NAMALWA (cell line): ENCODE measurements at regions not wholly inside any gene's neighbourhood (a gene's known extent, or its start where the extent isn't known, plus 50 kb on each side); places are given as distances from the start of the nearest gene placed in this dataset.

Experiments used
- DNase-seq: peaks from one replicate; pipeline ENCODE4 v3.0.0-alpha.2; 2015; ENCODE audit warnings: low spot score

GRCh38 chr3:110101361-110101760 is 764.0 kb upstream of the DPPA4 start:
- no peak for DNase-seq

DNA sequence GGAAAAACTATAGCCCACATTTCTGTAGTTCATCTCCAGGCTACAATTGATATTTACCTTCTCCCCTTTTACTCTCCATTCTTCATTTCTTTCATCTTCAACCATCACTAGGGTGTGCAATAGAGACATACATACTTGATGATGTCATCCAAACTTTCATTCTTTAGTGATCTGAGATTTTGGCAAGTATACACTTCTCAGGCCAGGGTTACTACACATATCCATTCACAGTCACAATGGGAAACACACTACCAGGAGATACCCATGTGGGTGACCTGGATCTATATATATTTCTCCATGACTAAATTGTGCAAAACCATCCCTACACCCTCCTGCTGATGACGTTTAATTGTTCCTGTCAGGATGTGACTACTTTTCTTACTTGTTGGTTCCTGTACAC is 769.5 kb upstream of the DPPA4 start:
- DNase-seq = no peak

- no peak for DNase-seq
Measured at GRCh38 chr3:110123946-110124345, 786.6 kb upstream of the DPPA4 start.

- no peak for DNase-seq
Measured at GRCh38 chr3:110126065-110126464, 788.7 kb upstream of the DPPA4 start.

DNA sequence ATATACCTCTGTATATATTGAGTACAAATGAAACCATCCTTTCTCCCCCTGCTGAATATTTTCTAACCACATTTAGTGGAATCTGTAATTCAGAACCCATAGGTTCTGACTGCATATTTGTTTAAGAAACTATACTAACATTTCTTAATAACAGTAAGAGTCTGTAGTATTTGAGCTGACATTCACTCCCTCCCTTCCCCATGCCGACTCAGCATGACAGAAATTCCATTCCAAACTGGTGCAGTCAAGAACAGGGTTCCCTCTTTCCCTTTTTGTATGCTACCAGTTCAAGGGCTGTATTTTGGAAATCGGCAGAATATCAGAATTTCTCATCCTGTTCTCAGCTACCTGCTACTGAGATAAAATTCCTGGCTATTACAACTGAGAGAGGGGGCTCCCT is 796.6 kb upstream of the DPPA4 start:
- DNase-seq = no peak

GRCh38 chr3:110139048-110139447 is 801.7 kb upstream of the DPPA4 start:
- no peak for DNase-seq

DNA sequence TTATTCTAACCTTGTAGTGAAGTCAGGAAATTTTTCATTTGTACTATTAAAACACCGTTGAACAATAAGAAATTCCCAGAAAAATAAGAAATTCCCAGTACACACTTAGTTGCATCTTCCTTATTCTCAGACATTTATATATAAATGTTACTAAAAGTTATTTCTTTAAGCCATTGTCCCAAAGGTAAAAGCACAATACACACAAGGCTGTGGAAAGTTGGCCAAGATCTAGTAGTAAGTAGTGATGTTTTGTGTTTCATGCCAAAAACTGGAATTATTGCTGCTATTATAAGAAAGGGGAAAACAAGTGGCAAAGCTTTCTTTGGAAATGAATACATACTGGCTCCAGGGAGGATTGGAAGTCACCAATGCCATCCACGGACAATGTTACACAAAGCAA is 802.5 kb upstream of the DPPA4 start:
- no peak for DNase-seq

- DNase-seq = no peak
Measured at GRCh38 chr3:110149763-110150162, 812.4 kb upstream of the DPPA4 start.

DNA sequence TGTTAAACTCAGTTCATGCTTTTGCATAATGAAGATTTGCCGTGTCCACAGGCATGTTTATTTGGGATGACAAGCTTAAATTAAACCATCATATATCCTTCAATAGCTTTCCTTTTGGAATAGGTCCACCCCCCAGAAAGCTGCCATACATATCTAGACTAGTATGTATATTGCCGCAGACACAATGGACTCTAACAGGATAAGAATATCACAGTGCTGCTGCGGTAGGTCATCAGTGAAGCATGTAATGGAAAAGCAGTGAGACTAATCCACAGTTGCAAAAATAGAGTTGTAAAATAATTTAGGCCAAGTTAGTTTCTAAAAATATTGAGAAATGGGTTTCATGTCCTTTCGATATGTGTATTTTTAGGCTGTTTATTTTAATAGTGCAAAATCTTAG is 819.9 kb upstream of the DPPA4 start:
- DNase-seq = no peak

GRCh38 chr3:110164632-110165369 is 827.5 kb upstream of the DPPA4 start:
- no peak for DNase-seq

DNA sequence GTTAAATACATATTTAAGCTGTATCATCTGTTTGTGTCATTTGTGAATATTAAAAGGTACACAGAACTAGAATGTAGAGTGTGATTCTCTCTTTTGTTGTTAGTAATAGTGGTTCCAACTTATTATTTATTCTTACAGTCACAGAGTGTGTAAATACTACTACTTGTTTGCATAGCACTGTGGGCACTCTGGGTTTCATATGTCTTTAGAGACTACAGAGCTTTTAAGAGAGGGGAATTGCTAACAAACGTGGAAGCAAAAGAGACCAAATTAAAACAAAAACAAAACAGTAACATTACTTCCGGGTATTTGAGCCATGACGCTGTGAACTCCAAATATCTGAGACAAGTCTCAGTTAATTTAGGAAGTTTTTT is 828.0 kb upstream of the DPPA4 start:
- no peak for DNase-seq

DNA sequence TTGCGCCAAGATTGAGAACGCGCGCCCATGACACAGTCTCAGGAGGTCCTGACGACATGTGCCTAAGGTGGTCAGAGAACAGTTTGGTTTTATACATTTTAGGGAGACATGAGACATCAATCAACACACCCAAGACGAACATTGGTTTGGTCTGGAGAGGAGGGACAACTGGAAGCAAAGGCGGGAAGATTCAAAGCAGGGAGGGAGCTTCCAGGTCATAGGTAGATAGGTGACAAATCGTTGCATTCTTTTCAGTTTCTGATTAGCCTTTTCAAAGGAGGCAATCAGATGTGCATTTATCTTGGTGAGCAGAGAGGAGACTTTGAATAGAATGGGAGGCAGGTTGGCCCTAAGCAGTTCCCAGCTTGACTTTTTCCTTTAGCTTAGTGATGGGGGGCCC is 828.4 kb upstream of the DPPA4 start:
- DNase-seq = no peak

DNA sequence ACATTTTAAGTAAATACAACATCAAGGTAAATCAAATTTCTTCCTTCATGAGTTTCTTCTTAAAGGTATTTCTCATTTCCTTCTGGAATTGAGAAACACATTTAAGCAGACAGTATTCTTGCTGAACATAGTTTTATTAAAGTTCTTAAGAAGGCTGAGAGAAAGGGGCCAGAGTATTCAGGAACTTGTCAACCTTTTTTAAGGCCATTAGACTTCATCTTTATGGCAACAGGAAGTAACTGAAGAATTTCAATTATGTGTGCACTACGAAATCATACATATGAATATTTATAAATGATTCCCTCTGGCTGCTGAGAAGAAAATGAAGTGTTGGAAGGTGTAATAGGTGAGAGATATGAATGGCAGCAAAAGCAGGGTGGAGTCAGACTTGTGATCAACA is 829.4 kb upstream of the DPPA4 start:
- DNase-seq = no peak

DNA sequence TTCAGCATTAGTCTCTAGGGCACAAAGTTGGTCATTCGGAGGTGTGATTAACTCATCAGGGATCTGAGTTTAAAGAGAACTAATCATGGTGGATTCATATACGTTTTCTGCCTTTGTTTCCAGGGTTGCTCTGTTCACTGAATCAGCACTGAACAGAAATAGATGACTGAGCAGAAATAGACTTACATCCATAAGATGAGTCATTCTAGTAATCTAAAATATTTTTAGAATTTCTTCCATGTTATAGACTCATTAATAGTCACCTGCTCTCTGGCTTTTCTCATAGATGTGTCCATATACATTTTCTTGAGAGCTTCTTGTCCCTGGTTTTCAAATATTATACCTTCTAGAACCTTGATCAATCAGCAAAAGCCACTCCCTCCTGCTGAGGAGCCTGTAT is 837.6 kb upstream of the DPPA4 start:
- DNase-seq = no peak

DNA sequence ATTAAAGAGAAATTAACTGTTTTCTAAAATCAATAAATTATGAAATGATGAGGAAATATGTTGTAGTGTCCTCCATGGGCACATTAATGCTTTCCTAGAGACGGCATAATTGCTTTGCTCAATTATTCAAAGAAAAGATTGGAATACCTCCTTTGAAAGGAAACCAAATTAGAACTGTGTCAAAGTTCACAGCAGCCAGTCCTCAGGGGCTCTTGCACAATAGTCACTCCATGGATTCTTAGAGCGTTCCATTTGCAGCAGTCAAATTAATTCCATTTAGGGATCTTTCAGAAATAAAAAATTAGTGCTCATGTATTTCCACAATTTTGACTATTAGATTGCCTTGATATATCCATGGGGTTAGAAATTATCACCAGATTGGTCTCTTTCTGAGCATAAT is 841.6 kb upstream of the DPPA4 start:
- no peak for DNase-seq

GRCh38 chr3:110180733-110181132 is 843.4 kb upstream of the DPPA4 start:
- no peak for DNase-seq

GRCh38 chr3:110181226-110181625 is 843.9 kb upstream of the DPPA4 start:
- DNase-seq = no peak

- DNase-seq = no peak
Measured at GRCh38 chr3:110184536-110184935, 847.2 kb upstream of the DPPA4 start.

- DNase-seq = no peak
Measured at GRCh38 chr3:110193074-110193473, 855.7 kb upstream of the DPPA4 start.

- no peak for DNase-seq
Measured at GRCh38 chr3:110198717-110199587, 861.6 kb upstream of the DPPA4 start.

DNA sequence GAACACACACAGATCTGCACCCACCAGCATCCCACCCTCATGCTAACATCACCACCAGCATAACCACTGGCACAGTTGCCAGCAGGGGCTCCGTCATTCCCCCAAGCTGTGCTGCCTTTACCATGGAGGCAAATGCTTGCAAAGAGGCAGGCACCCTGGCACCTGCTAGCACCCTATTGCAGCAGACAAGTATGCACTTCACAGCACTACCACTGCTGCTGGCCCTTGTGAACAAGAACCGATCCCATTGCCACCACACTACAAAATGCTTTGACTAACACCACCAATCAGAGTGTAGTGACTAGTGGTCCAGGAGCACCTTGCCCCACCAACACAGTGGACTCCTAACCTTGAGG is 862.2 kb upstream of the DPPA4 start:
- DNase-seq = no peak

GRCh38 chr3:110210086-110210660 is 861.4 kb upstream of the NECTIN3 start:
- DNase-seq = no peak

DNA sequence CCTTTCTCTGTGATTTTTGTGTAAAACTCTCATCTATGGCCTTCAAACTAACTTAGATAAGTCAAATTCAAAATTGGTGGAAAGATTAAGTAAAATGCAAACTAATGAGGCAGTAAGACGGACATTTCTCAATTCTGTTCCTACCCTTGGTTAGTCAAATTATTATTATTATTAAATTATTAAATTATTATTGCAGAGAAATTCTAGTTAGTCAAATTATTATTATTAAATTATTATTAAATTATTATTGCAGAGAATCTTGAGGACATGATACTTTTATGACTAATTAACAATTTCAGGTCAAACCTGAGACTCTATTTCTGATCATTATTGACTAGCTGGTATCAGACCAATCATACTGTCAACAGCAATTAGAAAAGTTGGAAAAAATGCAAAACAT is 845.0 kb upstream of the NECTIN3 start:
- DNase-seq = no peak
